IPS-15b (cell line): ENCODE measurements at regions not wholly inside any gene's neighbourhood (a gene's known extent, or its start where the extent isn't known, plus 50 kb on each side); places are given as distances from the start of the nearest gene placed in this dataset.

ENCODE experiments used
- H3K27me3 ChIP-seq: one replicate; pipeline ENCODE4 v1.6.1; 2013; ENCODE audit warnings: low read length; ENCODE audit not compliant: control insufficient read depth, insufficient read depth
- H3K36me3 ChIP-seq: one replicate; pipeline ENCODE4 v1.6.1; 2013; ENCODE audit warnings: low read length; ENCODE audit not compliant: control insufficient read depth, insufficient read depth
- H3K4me1 ChIP-seq: one replicate; pipeline ENCODE4 v1.6.1; 2013; ENCODE audit warnings: mild to moderate bottlenecking, low read length; ENCODE audit not compliant: control insufficient read depth, insufficient read depth
- H3K4me3 ChIP-seq: one replicate; pipeline ENCODE4 v1.5.1; 2013; ENCODE audit warnings: low read depth, low read length
- H3K9ac ChIP-seq: one replicate; pipeline ENCODE4 v1.6.1; 2013; ENCODE audit warnings: low read depth, mild to moderate bottlenecking, low read length
- H3K9me3 ChIP-seq: one replicate; pipeline ENCODE4 v1.6.1; 2013; ENCODE audit warnings: mild to moderate bottlenecking, low read length; ENCODE audit not compliant: control insufficient read depth, insufficient read depth

DNA sequence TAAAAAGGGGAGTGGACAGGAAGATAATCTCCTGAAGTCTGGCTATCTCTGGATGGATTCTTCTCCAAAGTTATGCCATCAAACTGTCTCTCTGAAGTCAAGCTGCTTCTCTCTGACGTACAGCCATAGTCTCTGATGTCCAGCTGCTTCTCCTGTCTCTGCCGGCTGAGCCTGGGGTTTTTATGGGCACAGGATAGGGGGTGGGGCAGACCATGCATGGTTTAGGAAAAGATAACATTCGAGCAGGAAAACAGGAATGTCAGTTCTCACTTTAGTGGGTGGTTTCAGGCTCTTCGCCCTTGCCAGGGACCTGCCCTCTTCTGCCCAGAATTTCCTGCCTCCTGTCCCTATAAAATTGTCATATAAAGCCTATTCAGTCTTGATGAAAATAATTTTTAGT is 110.9 kb upstream of the ROBO1 start:
- Histone ChIP-seq H3K9me3 (no peaks in the 10 kb centered on the region), H3K36me3 (no peaks in the 10 kb centered on the region), H3K9ac (no peak overlapping the region), H3K4me3 (no peak overlapping the region), H3K27me3 (no peaks in the 10 kb centered on the region), H3K4me1 (no peaks in the 10 kb centered on the region)

DNA sequence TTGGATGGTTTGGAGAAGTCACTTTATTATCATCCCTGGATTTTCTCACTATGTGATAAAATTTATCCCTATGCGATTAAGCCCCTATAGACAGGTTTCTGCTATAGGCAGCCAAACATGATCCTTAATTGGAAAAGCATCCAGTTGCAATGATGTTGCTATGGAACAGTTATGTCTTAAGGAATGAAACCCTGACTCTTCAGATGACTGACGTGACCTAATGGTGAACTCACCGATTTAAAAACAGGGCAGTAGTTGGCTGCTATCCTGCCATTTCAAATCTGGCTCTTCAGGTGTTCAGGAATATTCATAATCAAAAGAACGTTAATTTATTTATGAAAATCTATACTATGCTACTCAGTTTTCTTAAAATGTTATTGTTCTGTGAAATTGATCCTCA is 106.8 kb upstream of the ROBO1 start:
- H3K9me3 ChIP-seq = no peaks in the 10 kb centered on the region
- no peaks in the 10 kb centered on the region for H3K36me3 ChIP-seq
- no peaks in the 10 kb centered on the region for H3K4me1 ChIP-seq
- H3K4me3 ChIP-seq = no peak overlapping the region
- H3K27me3 ChIP-seq = no peaks in the 10 kb centered on the region
- no peak overlapping the region for H3K9ac ChIP-seq

DNA sequence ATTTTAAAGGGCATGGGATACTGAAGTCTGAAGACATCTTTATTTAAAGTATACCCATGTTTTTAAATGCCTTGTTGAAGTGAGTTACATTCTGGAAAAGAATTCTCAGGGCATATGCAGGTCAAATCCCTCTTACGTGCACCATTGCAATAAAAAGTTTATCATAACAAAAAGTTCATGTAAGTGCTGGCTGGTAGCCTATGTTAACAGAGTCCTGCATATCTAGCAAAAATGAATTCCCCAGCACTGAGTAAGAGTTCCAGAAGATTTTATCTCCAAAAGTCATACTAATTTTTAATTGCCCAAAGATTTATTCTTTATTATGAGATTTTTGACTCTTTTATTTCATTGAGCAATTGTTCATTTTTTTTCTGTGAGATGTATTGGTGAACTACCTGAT is 104.7 kb upstream of the ROBO1 start:
- H3K4me3 ChIP-seq = no peak overlapping the region
- no peaks in the 10 kb centered on the region for H3K36me3 ChIP-seq
- H3K4me1 ChIP-seq = no peaks in the 10 kb centered on the region
- no peaks in the 10 kb centered on the region for H3K27me3 ChIP-seq
- H3K9me3 ChIP-seq = no peaks in the 10 kb centered on the region
- H3K9ac ChIP-seq = no peak overlapping the region

DNA sequence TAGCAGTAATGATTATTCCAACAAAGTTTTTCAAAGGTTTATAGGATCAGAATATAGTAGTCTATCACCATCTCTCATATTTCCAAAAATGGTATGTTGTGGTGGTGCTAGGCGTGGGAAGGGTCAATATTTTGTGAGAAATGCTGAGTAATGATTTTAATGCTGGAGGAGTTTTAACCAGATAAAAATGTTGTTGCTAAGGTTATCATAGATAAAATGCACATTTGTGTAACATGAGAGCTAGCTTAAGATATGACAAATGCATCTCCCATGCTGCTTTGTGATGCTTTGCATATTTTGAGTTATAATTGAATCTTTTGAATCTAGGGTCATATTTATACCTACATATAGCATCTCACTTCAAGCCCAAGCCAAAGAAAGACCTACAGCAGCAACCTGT is 103.9 kb upstream of the ROBO1 start:
- H3K4me1 ChIP-seq = no peaks in the 10 kb centered on the region
- no peak overlapping the region for H3K4me3 ChIP-seq
- no peaks in the 10 kb centered on the region for H3K27me3 ChIP-seq
- no peaks in the 10 kb centered on the region for H3K9me3 ChIP-seq
- H3K36me3 ChIP-seq = no peaks in the 10 kb centered on the region
- no peak overlapping the region for H3K9ac ChIP-seq

DNA sequence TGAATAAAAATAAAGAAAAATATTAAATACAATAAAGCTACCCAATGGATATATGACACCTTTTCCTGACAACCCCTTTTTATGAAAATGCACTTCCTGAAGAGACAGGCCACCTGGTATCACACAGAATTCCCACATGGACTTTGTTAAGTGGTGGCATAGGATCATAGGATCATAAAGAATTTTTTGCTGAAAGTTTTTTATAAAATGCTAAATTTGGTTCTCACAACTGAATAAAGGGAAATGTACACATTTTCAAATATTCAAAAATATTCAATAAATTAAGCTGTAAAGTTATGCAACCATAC is 102.5 kb upstream of the ROBO1 start:
- Histone ChIP-seq H3K36me3 (no peaks in the 10 kb centered on the region), H3K4me1 (no peaks in the 10 kb centered on the region), H3K9me3 (no peaks in the 10 kb centered on the region), H3K9ac (no peak overlapping the region), H3K4me3 (no peak overlapping the region), H3K27me3 (no peaks in the 10 kb centered on the region)

DNA sequence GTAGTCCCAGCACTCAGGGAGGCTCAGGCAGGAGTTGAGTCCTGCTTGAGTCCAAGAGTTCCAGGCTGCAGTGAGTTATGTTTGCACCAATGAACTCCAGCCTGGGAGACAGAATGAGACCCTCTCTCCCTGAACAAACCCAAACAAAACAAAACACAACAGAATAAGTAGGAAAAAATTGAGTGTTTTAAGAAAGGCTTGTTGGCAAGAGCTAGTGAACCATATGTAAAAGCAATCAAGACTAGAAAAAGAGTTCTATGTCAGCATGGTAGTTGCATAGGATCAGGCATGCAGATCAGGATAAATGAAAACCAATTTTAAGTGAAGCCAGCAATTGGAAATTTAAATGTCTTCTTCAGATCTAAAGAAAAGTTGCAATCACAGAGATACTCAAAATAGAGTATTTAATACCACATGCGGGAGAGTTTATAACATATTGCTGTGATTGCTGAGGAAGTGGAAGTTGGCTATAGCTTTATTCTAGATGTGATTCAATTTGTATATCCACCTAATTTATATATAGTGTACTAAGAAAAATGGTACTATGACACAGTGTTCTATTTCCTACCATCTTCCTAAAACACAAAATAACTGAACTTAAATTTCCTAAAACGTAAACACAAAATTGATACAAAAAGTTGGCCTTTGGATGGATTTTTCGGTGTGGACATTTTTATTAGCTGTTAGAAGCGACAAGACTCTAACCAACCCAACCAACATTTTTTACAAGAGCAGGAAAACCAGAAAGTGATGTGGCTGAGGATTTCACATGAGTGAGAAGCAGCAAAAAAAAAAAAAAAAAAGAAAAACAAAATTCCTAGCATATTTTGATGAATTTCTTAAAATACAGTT is 101.9 kb upstream of the ROBO1 start:
- H3K9ac ChIP-seq = no peak overlapping the region
- H3K27me3 ChIP-seq = no peaks in the 10 kb centered on the region
- no peaks in the 10 kb centered on the region for H3K36me3 ChIP-seq
- no peak overlapping the region for H3K4me3 ChIP-seq
- no peaks in the 10 kb centered on the region for H3K9me3 ChIP-seq
- H3K4me1 ChIP-seq = no peaks in the 10 kb centered on the region

DNA sequence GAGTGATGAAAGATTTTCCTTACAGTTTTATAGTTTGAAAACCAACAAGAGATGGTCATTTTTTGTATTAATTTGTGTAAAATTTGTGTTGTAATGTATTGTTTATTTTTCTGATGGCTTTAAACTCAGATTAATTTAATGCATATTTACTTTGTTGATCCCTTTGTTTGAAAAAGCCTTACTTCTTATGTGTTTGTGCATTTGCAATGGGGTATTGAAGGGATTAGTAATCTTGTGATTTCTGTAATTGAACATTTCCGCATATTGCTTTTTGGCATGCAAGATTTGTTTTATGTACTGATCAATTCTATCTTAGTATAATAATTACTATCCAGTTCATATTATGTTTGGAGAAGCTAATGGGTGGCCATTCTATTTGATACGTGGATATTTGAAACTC is 98.4 kb upstream of the ROBO1 start:
- Histone ChIP-seq H3K36me3 (no peaks in the 10 kb centered on the region), H3K27me3 (no peaks in the 10 kb centered on the region), H3K9ac (no peak overlapping the region), H3K4me1 (no peaks in the 10 kb centered on the region), H3K9me3 (no peaks in the 10 kb centered on the region), H3K4me3 (no peak overlapping the region)

DNA sequence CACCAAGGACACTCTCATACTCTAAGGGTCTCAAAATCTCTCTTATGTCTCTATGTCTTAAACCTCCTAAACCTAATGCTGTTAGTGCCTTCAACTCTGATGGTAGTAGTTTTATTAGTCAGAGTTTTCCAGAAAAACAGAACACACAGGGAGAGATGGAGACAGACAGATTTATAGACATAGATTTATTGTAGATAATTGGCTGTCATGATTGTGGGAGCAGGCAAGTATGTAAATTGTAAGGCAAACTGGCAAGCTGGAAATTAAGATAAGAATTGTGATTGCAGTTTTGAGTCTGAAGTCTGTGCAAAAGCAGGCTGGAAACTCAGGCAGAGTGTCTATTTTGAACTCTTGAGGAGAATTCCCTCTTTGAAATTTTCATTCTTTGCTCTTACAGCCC is 96.3 kb upstream of the ROBO1 start:
- Histone ChIP-seq H3K27me3 (no peaks in the 10 kb centered on the region), H3K9ac (no peak overlapping the region), H3K36me3 (no peaks in the 10 kb centered on the region), H3K9me3 (no peaks in the 10 kb centered on the region), H3K4me1 (no peaks in the 10 kb centered on the region), H3K4me3 (no peak overlapping the region)

DNA sequence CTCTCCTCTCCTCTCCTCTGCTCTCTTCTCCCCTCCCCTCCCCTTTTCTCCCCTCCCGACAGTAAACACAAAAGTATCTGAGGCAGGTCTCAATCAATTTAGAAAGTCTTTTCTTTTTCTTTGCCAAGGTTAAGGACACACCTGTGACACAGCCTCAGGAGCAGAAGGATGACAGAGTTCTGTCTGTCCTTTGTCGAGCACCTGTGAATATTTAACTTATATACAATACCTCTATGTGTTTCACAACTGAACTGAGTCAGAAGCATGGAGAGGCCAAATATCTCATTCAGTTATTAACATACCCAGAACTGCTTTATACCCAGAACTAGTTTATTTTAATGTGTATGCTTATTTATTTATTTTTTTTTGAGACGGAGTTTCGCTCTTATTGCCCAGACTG is 81.1 kb upstream of the ROBO1 start:
- H3K9me3 ChIP-seq = no peaks in the 10 kb centered on the region

DNA sequence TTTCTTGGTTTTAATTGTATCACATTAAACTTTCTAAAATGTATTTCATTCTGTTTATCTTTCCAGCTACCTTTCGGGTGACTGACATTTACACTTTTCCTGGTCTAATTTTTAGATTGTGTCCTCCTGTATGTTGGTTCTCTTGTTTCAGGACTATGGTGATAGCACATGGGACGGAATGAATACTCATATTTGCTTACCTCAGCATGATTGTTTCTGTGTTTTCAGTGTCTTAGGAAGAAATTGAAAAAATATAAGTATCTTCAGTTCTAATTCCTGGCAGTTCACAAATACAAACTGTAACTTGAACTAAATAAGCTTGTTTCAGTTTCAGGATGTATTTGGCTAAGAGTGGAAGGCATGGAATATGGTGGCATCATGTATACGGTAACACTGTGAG is 80.1 kb upstream of the ROBO1 start:
- H3K4me3 ChIP-seq = no peak overlapping the region

More for the DNA sequence above, 81.1 kb upstream of the ROBO1 start:
- Histone ChIP-seq H3K36me3 (no peaks in the 10 kb centered on the region), H3K4me3 (no peak overlapping the region), H3K27me3 (no peaks in the 10 kb centered on the region), H3K9ac (no peak overlapping the region), H3K4me1 (no peaks in the 10 kb centered on the region)

DNA sequence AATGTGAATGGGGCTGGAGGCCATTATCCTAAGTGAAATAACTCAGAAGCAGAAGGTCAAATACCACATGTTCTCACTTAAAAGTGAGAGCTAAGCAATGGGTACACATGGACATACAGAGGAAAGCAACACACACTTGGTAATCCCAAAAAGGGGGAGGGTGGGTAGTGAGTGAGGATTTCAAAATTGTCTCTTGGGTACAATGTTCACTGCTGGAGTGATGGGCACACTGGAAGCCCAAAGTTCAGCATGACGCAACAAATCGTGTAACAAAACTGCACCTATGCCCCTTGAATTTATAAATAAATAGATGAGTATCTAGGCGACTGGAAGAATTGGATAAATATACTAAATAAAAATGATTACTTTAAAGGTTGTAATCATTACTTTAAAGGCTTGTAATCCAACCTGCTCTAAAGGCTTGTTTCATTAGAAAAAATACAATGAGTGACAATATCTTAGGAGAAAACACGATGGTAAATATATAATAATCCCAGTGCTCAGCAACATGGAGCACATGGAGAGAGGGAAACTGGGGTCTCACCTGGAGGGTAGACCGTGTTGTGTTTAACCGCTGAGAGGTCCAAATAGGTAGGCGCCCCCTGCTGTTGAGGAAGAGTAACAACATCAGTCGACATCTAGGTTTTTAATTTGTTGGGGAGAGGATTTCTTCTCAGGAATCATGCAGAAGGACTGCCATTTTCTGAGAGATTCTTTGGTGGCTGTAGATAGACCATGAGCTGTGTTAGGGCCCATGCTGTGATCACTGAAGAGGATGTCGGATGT is 78.5 kb upstream of the ROBO1 start:
- Histone ChIP-seq H3K9me3 (no peaks in the 10 kb centered on the region), H3K4me1 (no peaks in the 10 kb centered on the region), H3K36me3 (no peaks in the 10 kb centered on the region), H3K27me3 (no peaks in the 10 kb centered on the region), H3K4me3 (no peak overlapping the region), H3K9ac (no peak overlapping the region)

More for the DNA sequence above, 80.1 kb upstream of the ROBO1 start:
- no peaks in the 10 kb centered on the region for H3K27me3 ChIP-seq
- no peaks in the 10 kb centered on the region for H3K4me1 ChIP-seq
- H3K9ac ChIP-seq = no peak overlapping the region
- no peaks in the 10 kb centered on the region for H3K36me3 ChIP-seq
- no peaks in the 10 kb centered on the region for H3K9me3 ChIP-seq

DNA sequence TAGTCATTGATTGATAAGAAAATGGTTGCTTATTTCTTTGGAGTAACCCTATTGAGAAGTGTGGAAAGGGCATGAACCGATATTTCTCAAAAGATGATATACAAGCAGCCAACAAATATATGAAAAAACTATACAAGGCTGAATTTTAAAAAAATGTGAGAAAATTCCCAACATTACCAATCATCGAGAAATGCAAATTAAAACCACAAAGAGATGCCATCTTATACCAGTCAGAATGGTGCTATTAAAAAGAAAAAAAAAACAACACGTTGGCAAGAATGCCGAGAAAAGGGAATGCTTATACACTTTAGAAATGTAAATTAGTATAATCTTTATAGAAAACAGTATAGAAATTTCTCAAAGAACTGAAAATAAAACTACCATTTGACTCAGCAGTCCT is 77.7 kb upstream of the ROBO1 start:
- Histone ChIP-seq H3K4me1 (no peaks in the 10 kb centered on the region), H3K4me3 (no peak overlapping the region), H3K9ac (no peak overlapping the region), H3K9me3 (no peaks in the 10 kb centered on the region), H3K36me3 (no peaks in the 10 kb centered on the region), H3K27me3 (no peaks in the 10 kb centered on the region)
